HCT116 (cell line): ENCODE measurements at regions not wholly inside any gene's neighbourhood (a gene's known extent, or its start where the extent isn't known, plus 50 kb on each side); places are given as distances from the start of the nearest gene placed in this dataset.

ENCODE experiments used
- ATAC-seq: fragments of 200-7000 bp; cut with Tn5 transposase; 2 replicates; pipeline ENCODE4 v1.9.1; 2020; ENCODE audit warnings: mild to moderate bottlenecking, moderate library complexity
- BruUV-seq: library from RNA; stranded (reverse); fragments of 400-500 nt; replicated peaks from 2 replicates; lab custom pipeline; 2021; lab: Mats Ljungman, UMichigan
- CTCF ChIA-PET: fragments of 300-600 bp; sonication (Branson Sonifier 250); formaldehyde crosslinking; loops from one replicate; lab custom pipeline; 2021; ENCODE audit warnings: antibody characterized with exemption; lab: Charles Lee
- POLR2A ChIA-PET: fragments of 300-600, 350-600 bp; sonication (Branson Sonifier 250); formaldehyde crosslinking; loops from one replicate; lab custom pipeline; 2021; ENCODE audit warnings: antibody characterized with exemption; lab: Charles Lee
- RAD21 ChIA-PET, 2 experiments: fragments of 300-600 bp; sonication (Branson Sonifier 250); formaldehyde crosslinking; loops; one replicate each; lab custom pipeline; 2023; ENCODE audit warnings: low total read pairs in 2 of 2; ENCODE audit not compliant: uncharacterized antibody in 2 of 2, unreplicated experiment in 2 of 2, low non-redundant PET in 1 of 2; lab: Charles Lee
- DNase-seq: peaks from one replicate; pipeline ENCODE4 v3.0.0-alpha.2; 2010; ENCODE audit warnings: low read depth, low spot score
- H2AFZ ChIP-seq: fragments of 200-600 bp; shearing (Covaris generic), sonication (generic); 2 replicates; pipeline ENCODE4 v1.6.1; 2017; ENCODE audit warnings: low read depth, mixed run types, mixed read lengths, antibody characterized with exemption, low read length; ENCODE audit not compliant: poor library complexity, severe bottlenecking
- H3K27ac ChIP-seq: 2 replicates; pipeline ENCODE4 v1.5.1; 2012; ENCODE audit warnings: low read depth, low read length
- H3K27me3 ChIP-seq: fragments of 200-600 bp; sonication (generic); 2 replicates; pipeline ENCODE4 v1.6.1; 2016; ENCODE audit warnings: mixed run types, low read length, mixed read lengths; ENCODE audit not compliant: insufficient read depth
- H3K36me3 ChIP-seq, 2 experiments: fragments of 200-500 bp in 1 of 2; fragments of 200-600 bp in 1 of 2; sonication (Bioruptor generic) in 1 of 2; sonication (generic) in 1 of 2; 2 replicates each; pipeline versions ENCODE4 v1.5.1 to v1.6.1; 2014 to 2016; ENCODE audit warnings: low read length in 2 of 2, inconsistent platforms in 1 of 2, mixed read lengths in 1 of 2, mixed run types in 1 of 2; ENCODE audit not compliant: insufficient read depth in 2 of 2, control insufficient read depth in 1 of 2
- H3K4me1 ChIP-seq, 2 experiments: fragments of 200-600 bp in 1 of 2; sonication (generic) in 1 of 2; 2 replicates each; pipeline versions ENCODE4 v1.5.1 to v1.6.1; 2012 to 2017; ENCODE audit warnings: low read length in 2 of 2, inconsistent platforms in 1 of 2, mild to moderate bottlenecking in 1 of 2, mixed read lengths in 1 of 2, mixed run types in 1 of 2, moderate library complexity in 1 of 2; ENCODE audit not compliant: insufficient read depth in 2 of 2, control insufficient read depth in 1 of 2
- H3K4me2 ChIP-seq: fragments of 200-600 bp; sonication (generic); 2 replicates; pipeline ENCODE4 v1.6.1; 2017; ENCODE audit warnings: mixed run types, low read length, mixed read lengths
- H3K4me3 ChIP-seq, 2 experiments: fragments of 200-600 bp in 1 of 2; sonication (generic) in 1 of 2; replicated peaks in 1 of 2; 2 replicates each; pipeline ENCODE4 v1.5.1; 2011 to 2016; ENCODE audit warnings: low read length in 2 of 2, control low read depth in 1 of 2, low read depth in 1 of 2, mild to moderate bottlenecking in 1 of 2, mixed read lengths in 1 of 2, mixed run types in 1 of 2
- H3K79me2 ChIP-seq: fragments of 200-600 bp; sonication (generic); 2 replicates; pipeline ENCODE4 v1.6.1; 2017; ENCODE audit warnings: mild to moderate bottlenecking, mixed run types, low read length, moderate library complexity, mixed read lengths; ENCODE audit not compliant: insufficient read depth
- H3K9ac ChIP-seq: fragments of 200-600 bp; sonication (generic); 2 replicates; pipeline ENCODE4 v1.6.1; 2016; ENCODE audit warnings: low read length, mixed read lengths
- H3K9me2 ChIP-seq: fragments of 200-600 bp; sonication (generic), shearing (Covaris generic); 2 replicates; pipeline ENCODE4 v1.6.1; 2017; ENCODE audit warnings: mixed run types, mild to moderate bottlenecking, moderate library complexity; ENCODE audit not compliant: insufficient read depth
- H3K9me3 ChIP-seq, 2 experiments: fragments of 200-500 bp in 1 of 2; fragments of 200-600 bp in 1 of 2; sonication (Bioruptor generic) in 1 of 2; sonication (generic) in 1 of 2; 2 replicates each; pipeline ENCODE4 v1.6.1; 2014 to 2017; ENCODE audit warnings: low read length in 2 of 2, mixed read lengths in 2 of 2, inconsistent platforms in 1 of 2, low read depth in 1 of 2, mild to moderate bottlenecking in 1 of 2, mixed run types in 1 of 2, moderate library complexity in 1 of 2; ENCODE audit not compliant: control insufficient read depth in 1 of 2, insufficient read depth in 1 of 2
- H4K20me1 ChIP-seq: fragments of 200-600 bp; sonication (generic), shearing (Covaris generic); 2 replicates; pipeline ENCODE4 v1.6.1; 2017; ENCODE audit warnings: mixed run types, mild to moderate bottlenecking, moderate library complexity; ENCODE audit not compliant: insufficient read depth
- ATF3 ChIP-seq: IDR thresholded peaks from 2 replicates; pipeline ENCODE4 v1.6.1; 2012
- CBX3 ChIP-seq: IDR thresholded peaks from 2 replicates; pipeline ENCODE4 v1.6.1; 2012; ENCODE audit warnings: low read depth
- EGR1 ChIP-seq: IDR thresholded peaks from 2 replicates; pipeline ENCODE4 v1.6.1; 2012; ENCODE audit warnings: low read depth
- ELF1 ChIP-seq: IDR thresholded peaks from 2 replicates; pipeline ENCODE4 v1.6.1; 2012; ENCODE audit warnings: low read depth, borderline replicate concordance
- EZH2 ChIP-seq: fragments of 200-600 bp; sonication (generic); IDR thresholded peaks from 2 replicates; pipeline ENCODE4 v1.6.1; 2017; ENCODE audit warnings: antibody characterized with exemption, mixed run types
- EZH2phosphoT487 ChIP-seq: fragments of 200-600 bp; IDR thresholded peaks from 2 replicates; pipeline ENCODE4 v1.6.1; 2018; ENCODE audit warnings: antibody characterized with exemption, borderline replicate concordance
- FOSL1 ChIP-seq: IDR thresholded peaks from 2 replicates; pipeline ENCODE4 v1.6.1; 2012; ENCODE audit warnings: low read depth
- JUND ChIP-seq: IDR thresholded peaks from 2 replicates; pipeline ENCODE4 v1.6.1; 2012
- POLR2A ChIP-seq: IDR thresholded peaks from 2 replicates; pipeline ENCODE4 v1.7.0; 2011; ENCODE audit warnings: borderline replicate concordance; ENCODE audit not compliant: insufficient read depth, insufficient read length; ENCODE audit errors: extremely low read depth
- POLR2AphosphoS5 ChIP-seq: IDR thresholded peaks from 2 replicates; pipeline ENCODE4 v1.6.1; 2011; ENCODE audit warnings: mild to moderate bottlenecking, low read depth, low read length, moderate library complexity
- RAD21 ChIP-seq: IDR thresholded peaks from 2 replicates; pipeline ENCODE4 v1.6.1; 2012; ENCODE audit warnings: low read depth, mild to moderate bottlenecking
- SIN3A ChIP-seq: IDR thresholded peaks from 2 replicates; pipeline ENCODE4 v1.6.1; 2012; ENCODE audit warnings: low read depth
- SP1 ChIP-seq: IDR thresholded peaks from 2 replicates; pipeline ENCODE4 v1.6.1; 2012; ENCODE audit warnings: low read depth
- TCF7L2 ChIP-seq: IDR thresholded peaks from 2 replicates; pipeline ENCODE4 v1.7.0; 2011; ENCODE audit warnings: borderline replicate concordance, inconsistent platforms; ENCODE audit not compliant: insufficient read depth, insufficient read length; ENCODE audit errors: extremely low read depth
- YY1 ChIP-seq: IDR thresholded peaks from 2 replicates; pipeline ENCODE4 v1.6.1; 2011; ENCODE audit warnings: low read length, low read depth, moderate library complexity, mild to moderate bottlenecking; ENCODE audit not compliant: insufficient replicate concordance; ENCODE audit errors: extremely low read depth
- ZBTB33 ChIP-seq: IDR thresholded peaks from 2 replicates; pipeline ENCODE4 v1.6.1; 2011; ENCODE audit warnings: mild to moderate bottlenecking, low read length, moderate library complexity; ENCODE audit not compliant: insufficient replicate concordance; ENCODE audit errors: extremely low read depth
- ZFX ChIP-seq: fragments of 450-650 bp; IDR thresholded peaks from 2 replicates; pipeline ENCODE4 v1.6.1; 2017
- intact Hi-C: fragments of 100-400 bp; cut with micrococcal nuclease; formaldehyde crosslinking; loops from 2 replicates; pipeline ENCODE4 v1.10.0; 2022
- TF ChIP-seq, protein P1 (sequence below), 3 experiments: fragments of 200-600 bp in 1 of 3; sonication (generic) in 1 of 3; IDR thresholded peaks in 2 of 3; conservative IDR thresholded peaks in 1 of 3; 2 replicates each; pipeline ENCODE4 v1.5.1; 2012 to 2017; ENCODE audit warnings: low read depth in 2 of 3, low read length in 2 of 3, antibody characterized with exemption in 1 of 3, borderline replicate concordance in 1 of 3, control low read depth in 1 of 3, mild to moderate bottlenecking in 1 of 3, mixed read lengths in 1 of 3, mixed run types in 1 of 3, moderate library complexity in 1 of 3; ENCODE audit not compliant: insufficient read depth in 1 of 3
- TF ChIP-seq, protein P2 (sequence below): IDR thresholded peaks from 2 replicates; pipeline ENCODE4 v1.6.1; 2012

- TF ChIP-seq ZBTB33, result no peak
- no peak for TF ChIP-seq SIN3A
- TF ChIP-seq ELF1, result no peak
- no peak for TF ChIP-seq FOSL1
- no peak for TF ChIP-seq TCF7L2
- no peak for TF ChIP-seq EZH2
- no peak for TF ChIP-seq EZH2phosphoT487
- TF ChIP-seq, protein P1, sequence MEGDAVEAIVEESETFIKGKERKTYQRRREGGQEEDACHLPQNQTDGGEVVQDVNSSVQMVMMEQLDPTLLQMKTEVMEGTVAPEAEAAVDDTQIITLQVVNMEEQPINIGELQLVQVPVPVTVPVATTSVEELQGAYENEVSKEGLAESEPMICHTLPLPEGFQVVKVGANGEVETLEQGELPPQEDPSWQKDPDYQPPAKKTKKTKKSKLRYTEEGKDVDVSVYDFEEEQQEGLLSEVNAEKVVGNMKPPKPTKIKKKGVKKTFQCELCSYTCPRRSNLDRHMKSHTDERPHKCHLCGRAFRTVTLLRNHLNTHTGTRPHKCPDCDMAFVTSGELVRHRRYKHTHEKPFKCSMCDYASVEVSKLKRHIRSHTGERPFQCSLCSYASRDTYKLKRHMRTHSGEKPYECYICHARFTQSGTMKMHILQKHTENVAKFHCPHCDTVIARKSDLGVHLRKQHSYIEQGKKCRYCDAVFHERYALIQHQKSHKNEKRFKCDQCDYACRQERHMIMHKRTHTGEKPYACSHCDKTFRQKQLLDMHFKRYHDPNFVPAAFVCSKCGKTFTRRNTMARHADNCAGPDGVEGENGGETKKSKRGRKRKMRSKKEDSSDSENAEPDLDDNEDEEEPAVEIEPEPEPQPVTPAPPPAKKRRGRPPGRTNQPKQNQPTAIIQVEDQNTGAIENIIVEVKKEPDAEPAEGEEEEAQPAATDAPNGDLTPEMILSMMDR (IDR thresholded peaks at IDR 0.05 in 2 of 3, conservative IDR thresholded peaks at IDR 0.05 in 1 of 3; ENCODE audit: borderline replicate concordance in 1 of 3, insufficient read depth in 1 of 3, low read depth in 2 of 3, low read length in 2 of 3), result no peak
- no peak for TF ChIP-seq ATF3
- TF ChIP-seq, all 23 proteins: peak for 0
These were observed 972.9 kb upstream of the SOX9 start (continued) for GRCh38 chr17:71147906-71148305.

DNA sequence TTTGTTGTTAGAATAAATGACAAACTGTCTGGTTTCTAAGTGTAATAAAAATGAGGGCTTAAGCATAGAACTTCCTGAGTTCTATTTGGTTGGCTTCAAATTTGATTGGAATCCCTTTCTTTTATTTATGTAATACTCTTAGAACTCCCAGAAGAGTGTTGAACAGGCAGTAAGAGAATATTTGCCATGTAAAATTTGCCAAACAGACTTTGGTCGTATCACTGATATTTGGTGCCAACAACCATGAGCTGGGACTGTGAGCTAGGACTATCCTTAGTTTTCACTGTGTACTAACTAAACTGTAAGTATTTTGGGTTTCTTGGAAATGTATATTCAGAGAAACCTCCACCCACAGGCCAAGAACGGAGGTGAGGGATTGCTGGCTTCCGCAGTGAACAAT, 971.2 kb upstream of the SOX9 start:
- H3K4me2 ChIP-seq, result no peak overlapping the region
- no peak overlapping the region for H3K4me3 ChIP-seq
- H3K27me3 ChIP-seq, result no peaks in the 10 kb centered on the region
- no peak overlapping the region for H3K27ac ChIP-seq
- no peaks in the 10 kb centered on the region for H4K20me1 ChIP-seq
- TF ChIP-seq EZH2, result no peak
- TF ChIP-seq YY1, result no peak
- no peak for TF ChIP-seq JUND
- TF ChIP-seq EGR1, result no peak
- TF ChIP-seq, protein P2, sequence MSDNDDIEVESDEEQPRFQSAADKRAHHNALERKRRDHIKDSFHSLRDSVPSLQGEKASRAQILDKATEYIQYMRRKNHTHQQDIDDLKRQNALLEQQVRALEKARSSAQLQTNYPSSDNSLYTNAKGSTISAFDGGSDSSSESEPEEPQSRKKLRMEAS, result no peak
- no peak for TF ChIP-seq CBX3
- no peak for TF ChIP-seq POLR2AphosphoS5
- no peak for TF ChIP-seq ELF1
- no peak for TF ChIP-seq EZH2phosphoT487
- no peak for TF ChIP-seq FOSL1
- TF ChIP-seq ZFX, result no peak
- no peak for TF ChIP-seq TCF7L2
- TF ChIP-seq POLR2A, result no peak
- TF ChIP-seq RAD21, result no peak
- no peak for TF ChIP-seq SP1
- ChIA-PET RAD21 (no interaction called here), CTCF (interaction anchor here (1.5 kb wide), 1 partner anchor 324 kb away, joined by 3 read pairs; no protein-coding TSS in a partner anchor), POLR2A (no interaction called here)
- no peaks in the 10 kb centered on the region for H3K9me2 ChIP-seq
- DNase-seq (no peak), ATAC-seq (no peak)
- no peaks in the 10 kb centered on the region for H3K4me1 ChIP-seq
- no TSS peak for BruUV-seq
- H2AFZ ChIP-seq, result no peak overlapping the region
- H3K9ac ChIP-seq, result no peak overlapping the region
- no peaks in the 10 kb centered on the region for H3K79me2 ChIP-seq
- H3K36me3 ChIP-seq, result no peaks in the 10 kb centered on the region
- H3K9me3 ChIP-seq, result no peaks in the 10 kb centered on the region
- intact Hi-C loops, result no loop called here
